ENCODE measurements at regions not wholly inside any gene's neighbourhood (a gene's known extent, or its start where the extent isn't known, plus 50 kb on each side); places are given as distances from the start of the nearest gene placed in this dataset.

GRCh38 chr3:157650172-157650571 lies 147.0 kb upstream of the VEPH1 start:
- no peaks in the 10 kb centered on the region for H3K27me3 ChIP-seq (ENCODE audit: control insufficient read depth, insufficient read depth, low read length)
- no peaks in the 10 kb centered on the region for H3K4me1 ChIP-seq (ENCODE audit: control insufficient read depth, insufficient read depth, low read length)
- H3K27ac ChIP-seq (ENCODE audit: low read length) = no peak overlapping the region
- WGBS (ENCODE audit: insufficient coverage, low lambda C conversion rate) = no CpG with 5 or more reads among the region's 1 CpG
- no peak for DNase-seq
- no peaks in the 10 kb centered on the region for H3K36me3 ChIP-seq (ENCODE audit: control insufficient read depth, insufficient read depth, low read length)
- no peak overlapping the region for H3K4me3 ChIP-seq (ENCODE audit: low read length)
- no peaks in the 10 kb centered on the region for H3K9me3 ChIP-seq (ENCODE audit: control insufficient read depth, low read depth, low read length)

- Histone ChIP-seq H3K36me3 (ENCODE audit: control insufficient read depth, insufficient read depth, low read length) (no peaks in the 10 kb centered on the region), H3K4me3 (ENCODE audit: low read length) (no peak overlapping the region), H3K9me3 (ENCODE audit: control insufficient read depth, low read depth, low read length) (no peaks in the 10 kb centered on the region), H3K4me1 (ENCODE audit: control insufficient read depth, insufficient read depth, low read length) (no peaks in the 10 kb centered on the region), H3K27ac (ENCODE audit: low read length) (no peak overlapping the region), H3K27me3 (ENCODE audit: control insufficient read depth, insufficient read depth, low read length) (no peaks in the 10 kb centered on the region)
- DNase-seq = no peak
- no CpG with 5 or more reads among the region's 1 CpG for WGBS (ENCODE audit: insufficient coverage, low lambda C conversion rate)
Observed at GRCh38 chr3:157649511-157649910, 146.3 kb upstream of the VEPH1 start.

GRCh38 chr3:157647820-157648219 lies 144.6 kb upstream of the VEPH1 start:
- Histone ChIP-seq H3K4me1 (ENCODE audit: control insufficient read depth, insufficient read depth, low read length) (no peaks in the 10 kb centered on the region), H3K27me3 (ENCODE audit: control insufficient read depth, insufficient read depth, low read length) (no peaks in the 10 kb centered on the region), H3K9me3 (ENCODE audit: control insufficient read depth, low read depth, low read length) (no peaks in the 10 kb centered on the region), H3K4me3 (ENCODE audit: low read length) (no peak overlapping the region), H3K36me3 (ENCODE audit: control insufficient read depth, insufficient read depth, low read length) (no peaks in the 10 kb centered on the region), H3K27ac (ENCODE audit: low read length) (no peak overlapping the region)
- DNase-seq = no peak
- WGBS (ENCODE audit: insufficient coverage, low lambda C conversion rate) = 92% methylated on average over 2 of the region's 4 CpGs

GRCh38 chr3:157639756-157640426 lies 136.7 kb upstream of the VEPH1 start:
- DNase-seq = no peak
- peaks cover 3% of the 10 kb centered on the region for H3K9me3 ChIP-seq (ENCODE audit: control insufficient read depth, low read depth, low read length)
- H3K4me1 ChIP-seq (ENCODE audit: control insufficient read depth, insufficient read depth, low read length) = no peaks in the 10 kb centered on the region
- no peak overlapping the region for H3K27ac ChIP-seq (ENCODE audit: low read length)
- 100% methylated on average over 1 of the region's 2 CpGs for WGBS (ENCODE audit: insufficient coverage, low lambda C conversion rate)
- no peak overlapping the region for H3K4me3 ChIP-seq (ENCODE audit: low read length)
- no peaks in the 10 kb centered on the region for H3K27me3 ChIP-seq (ENCODE audit: control insufficient read depth, insufficient read depth, low read length)
- no peaks in the 10 kb centered on the region for H3K36me3 ChIP-seq (ENCODE audit: control insufficient read depth, insufficient read depth, low read length)

- Histone ChIP-seq H3K9me3 (ENCODE audit: control insufficient read depth, low read depth, low read length) (peaks cover 3% of the 10 kb centered on the region), H3K4me3 (ENCODE audit: low read length) (no peak overlapping the region), H3K4me1 (ENCODE audit: control insufficient read depth, insufficient read depth, low read length) (no peaks in the 10 kb centered on the region), H3K27ac (ENCODE audit: low read length) (no peak overlapping the region), H3K27me3 (ENCODE audit: control insufficient read depth, insufficient read depth, low read length) (peaks cover 3% of the 10 kb centered on the region), H3K36me3 (ENCODE audit: control insufficient read depth, insufficient read depth, low read length) (no peaks in the 10 kb centered on the region)
- no peak for DNase-seq
- no CpG with 5 or more reads among the region's 1 CpG for WGBS (ENCODE audit: insufficient coverage, low lambda C conversion rate)
Observed at GRCh38 chr3:157637866-157638265, 134.7 kb upstream of the VEPH1 start.

- H3K27me3 ChIP-seq (ENCODE audit: control insufficient read depth, insufficient read depth, low read length) = peaks cover 3% of the 10 kb centered on the region
- H3K36me3 ChIP-seq (ENCODE audit: control insufficient read depth, insufficient read depth, low read length) = no peaks in the 10 kb centered on the region
- no peak overlapping the region for H3K27ac ChIP-seq (ENCODE audit: low read length)
- H3K4me1 ChIP-seq (ENCODE audit: control insufficient read depth, insufficient read depth, low read length) = no peaks in the 10 kb centered on the region
- peaks cover 3% of the 10 kb centered on the region for H3K9me3 ChIP-seq (ENCODE audit: control insufficient read depth, low read depth, low read length)
- no peak for DNase-seq
- WGBS (ENCODE audit: insufficient coverage, low lambda C conversion rate) = no CpG with 5 or more reads among the region's 2 CpGs
- H3K4me3 ChIP-seq (ENCODE audit: low read length) = no peak overlapping the region
Observed at GRCh38 chr3:157633241-157633640, 130.0 kb upstream of the VEPH1 start.

- H3K36me3 ChIP-seq (ENCODE audit: control insufficient read depth, insufficient read depth, low read length) = no peaks in the 10 kb centered on the region
- H3K9me3 ChIP-seq (ENCODE audit: control insufficient read depth, low read depth, low read length) = no peaks in the 10 kb centered on the region
- H3K27ac ChIP-seq (ENCODE audit: low read length) = no peak overlapping the region
- peaks cover 3% of the 10 kb centered on the region for H3K27me3 ChIP-seq (ENCODE audit: control insufficient read depth, insufficient read depth, low read length)
- WGBS (ENCODE audit: insufficient coverage, low lambda C conversion rate) = no CpG with 5 or more reads among the region's 3 CpGs
- H3K4me1 ChIP-seq (ENCODE audit: control insufficient read depth, insufficient read depth, low read length) = no peaks in the 10 kb centered on the region
- no peak for DNase-seq
- H3K4me3 ChIP-seq (ENCODE audit: low read length) = no peak overlapping the region
Observed at GRCh38 chr3:157632075-157632474, 128.9 kb upstream of the VEPH1 start.

- Histone ChIP-seq H3K9me3 (ENCODE audit: control insufficient read depth, low read depth, low read length) (no peaks in the 10 kb centered on the region), H3K4me3 (ENCODE audit: low read length) (no peak overlapping the region), H3K27me3 (ENCODE audit: control insufficient read depth, insufficient read depth, low read length) (peaks cover 4% of the 10 kb centered on the region), H3K4me1 (ENCODE audit: control insufficient read depth, insufficient read depth, low read length) (no peaks in the 10 kb centered on the region), H3K27ac (ENCODE audit: low read length) (no peak overlapping the region), H3K36me3 (ENCODE audit: control insufficient read depth, insufficient read depth, low read length) (no peaks in the 10 kb centered on the region)
- WGBS (ENCODE audit: insufficient coverage, low lambda C conversion rate) = 15% methylated on average over 6 of the region's 8 CpGs
- DNase-seq = no peak
Observed at GRCh38 chr3:157631478-157631877, 128.3 kb upstream of the VEPH1 start.

- Histone ChIP-seq H3K4me3 (ENCODE audit: low read length) (no peak overlapping the region), H3K27ac (ENCODE audit: low read length) (no peak overlapping the region), H3K36me3 (ENCODE audit: control insufficient read depth, insufficient read depth, low read length) (no peaks in the 10 kb centered on the region), H3K27me3 (ENCODE audit: control insufficient read depth, insufficient read depth, low read length) (peaks cover 5% of the 10 kb centered on the region), H3K9me3 (ENCODE audit: control insufficient read depth, low read depth, low read length) (no peaks in the 10 kb centered on the region), H3K4me1 (ENCODE audit: control insufficient read depth, insufficient read depth, low read length) (no peaks in the 10 kb centered on the region)
- no peak for DNase-seq
- WGBS (ENCODE audit: insufficient coverage, low lambda C conversion rate) = no CpG with 5 or more reads among the region's 3 CpGs
Observed at GRCh38 chr3:157626817-157627216, 123.6 kb upstream of the VEPH1 start.

- no peak overlapping the region for H3K27ac ChIP-seq (ENCODE audit: low read length)
- no peak for DNase-seq
- no CpG with 5 or more reads among the region's 2 CpGs for WGBS (ENCODE audit: insufficient coverage, low lambda C conversion rate)
- H3K27me3 ChIP-seq (ENCODE audit: control insufficient read depth, insufficient read depth, low read length) = peaks cover 7% of the 10 kb centered on the region
- H3K4me3 ChIP-seq (ENCODE audit: low read length) = no peak overlapping the region
- no peaks in the 10 kb centered on the region for H3K4me1 ChIP-seq (ENCODE audit: control insufficient read depth, insufficient read depth, low read length)
- no peaks in the 10 kb centered on the region for H3K36me3 ChIP-seq (ENCODE audit: control insufficient read depth, insufficient read depth, low read length)
- H3K9me3 ChIP-seq (ENCODE audit: control insufficient read depth, low read depth, low read length) = no peaks in the 10 kb centered on the region
Observed at GRCh38 chr3:157624801-157625200, 121.6 kb upstream of the VEPH1 start.

- no peak for DNase-seq
- no peaks in the 10 kb centered on the region for H3K36me3 ChIP-seq (ENCODE audit: control insufficient read depth, insufficient read depth, low read length)
- H3K4me3 ChIP-seq (ENCODE audit: low read length) = no peak overlapping the region
- H3K27me3 ChIP-seq (ENCODE audit: control insufficient read depth, insufficient read depth, low read length) = peaks cover 5% of the 10 kb centered on the region
- WGBS (ENCODE audit: insufficient coverage, low lambda C conversion rate) = 86% methylated on average over 1 of the region's 4 CpGs
- H3K4me1 ChIP-seq (ENCODE audit: control insufficient read depth, insufficient read depth, low read length) = no peaks in the 10 kb centered on the region
- no peaks in the 10 kb centered on the region for H3K9me3 ChIP-seq (ENCODE audit: control insufficient read depth, low read depth, low read length)
- H3K27ac ChIP-seq (ENCODE audit: low read length) = no peak overlapping the region
Observed at GRCh38 chr3:157618886-157619285, 115.7 kb upstream of the VEPH1 start.
